ENCODE measurements at regions not wholly inside any gene's neighbourhood (a gene's known extent, or its start where the extent isn't known, plus 50 kb on each side); places are given as distances from the start of the nearest gene placed in this dataset.

GRCh38 chr6:105992315-105992961 is 93.7 kb upstream of the PRDM1 start (continued):
- TF ChIP-seq MXD1 (CRISPR knock-in tag; IDR thresholded peaks at IDR 0.05) (no peak), ZXDC (CRISPR knock-in tag; IDR thresholded peaks at IDR 0.05) (no peak), SOX5 (CRISPR knock-in tag; IDR thresholded peaks at IDR 0.05; ENCODE audit: borderline replicate concordance) (no peak; the same call in 1 of the 2 replicates), DR1 (CRISPR knock-in tag; IDR thresholded peaks at IDR 0.05) (no peak), JDP2 (CRISPR knock-in tag; IDR thresholded peaks at IDR 0.05; ENCODE audit: borderline replicate concordance) (no peak), ZNF3 (CRISPR knock-in tag; IDR thresholded peaks at IDR 0.05) (no peak), ZNF790 (CRISPR knock-in tag; IDR thresholded peaks at IDR 0.05; ENCODE audit: borderline replicate concordance) (no peak), ZNF597 (CRISPR knock-in tag; IDR thresholded peaks at IDR 0.05) (no peak), ZNF746 (CRISPR knock-in tag; IDR thresholded peaks at IDR 0.05) (0 out of 2 replicates have a peak, but pooled peaks have one; percentile 37), ELK4 (CRISPR knock-in tag; IDR thresholded peaks at IDR 0.05; ENCODE audit: borderline replicate concordance) (no peak), ZNF468 (CRISPR knock-in tag; IDR thresholded peaks at IDR 0.05) (no peak), PHF8 (CRISPR knock-in tag; IDR thresholded peaks at IDR 0.05) (peak; percentile 68), ZNF121 (CRISPR knock-in tag; IDR thresholded peaks at IDR 0.05) (no peak)
- TF ChIP-seq, protein P1, sequence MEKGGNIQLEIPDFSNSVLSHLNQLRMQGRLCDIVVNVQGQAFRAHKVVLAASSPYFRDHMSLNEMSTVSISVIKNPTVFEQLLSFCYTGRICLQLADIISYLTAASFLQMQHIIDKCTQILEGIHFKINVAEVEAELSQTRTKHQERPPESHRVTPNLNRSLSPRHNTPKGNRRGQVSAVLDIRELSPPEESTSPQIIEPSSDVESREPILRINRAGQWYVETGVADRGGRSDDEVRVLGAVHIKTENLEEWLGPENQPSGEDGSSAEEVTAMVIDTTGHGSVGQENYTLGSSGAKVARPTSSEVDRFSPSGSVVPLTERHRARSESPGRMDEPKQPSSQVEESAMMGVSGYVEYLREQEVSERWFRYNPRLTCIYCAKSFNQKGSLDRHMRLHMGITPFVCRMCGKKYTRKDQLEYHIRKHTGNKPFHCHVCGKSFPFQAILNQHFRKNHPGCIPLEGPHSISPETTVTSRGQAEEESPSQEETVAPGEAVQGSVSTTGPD (CRISPR knock-in tag; IDR thresholded peaks at IDR 0.05) = no peak
- TF ChIP-seq, protein P2, sequence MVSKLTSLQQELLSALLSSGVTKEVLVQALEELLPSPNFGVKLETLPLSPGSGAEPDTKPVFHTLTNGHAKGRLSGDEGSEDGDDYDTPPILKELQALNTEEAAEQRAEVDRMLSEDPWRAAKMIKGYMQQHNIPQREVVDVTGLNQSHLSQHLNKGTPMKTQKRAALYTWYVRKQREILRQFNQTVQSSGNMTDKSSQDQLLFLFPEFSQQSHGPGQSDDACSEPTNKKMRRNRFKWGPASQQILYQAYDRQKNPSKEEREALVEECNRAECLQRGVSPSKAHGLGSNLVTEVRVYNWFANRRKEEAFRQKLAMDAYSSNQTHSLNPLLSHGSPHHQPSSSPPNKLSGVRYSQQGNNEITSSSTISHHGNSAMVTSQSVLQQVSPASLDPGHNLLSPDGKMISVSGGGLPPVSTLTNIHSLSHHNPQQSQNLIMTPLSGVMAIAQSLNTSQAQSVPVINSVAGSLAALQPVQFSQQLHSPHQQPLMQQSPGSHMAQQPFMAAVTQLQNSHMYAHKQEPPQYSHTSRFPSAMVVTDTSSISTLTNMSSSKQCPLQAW (CRISPR knock-in tag; IDR thresholded peaks at IDR 0.05) = no peak
- TF ChIP-seq, protein P3, sequence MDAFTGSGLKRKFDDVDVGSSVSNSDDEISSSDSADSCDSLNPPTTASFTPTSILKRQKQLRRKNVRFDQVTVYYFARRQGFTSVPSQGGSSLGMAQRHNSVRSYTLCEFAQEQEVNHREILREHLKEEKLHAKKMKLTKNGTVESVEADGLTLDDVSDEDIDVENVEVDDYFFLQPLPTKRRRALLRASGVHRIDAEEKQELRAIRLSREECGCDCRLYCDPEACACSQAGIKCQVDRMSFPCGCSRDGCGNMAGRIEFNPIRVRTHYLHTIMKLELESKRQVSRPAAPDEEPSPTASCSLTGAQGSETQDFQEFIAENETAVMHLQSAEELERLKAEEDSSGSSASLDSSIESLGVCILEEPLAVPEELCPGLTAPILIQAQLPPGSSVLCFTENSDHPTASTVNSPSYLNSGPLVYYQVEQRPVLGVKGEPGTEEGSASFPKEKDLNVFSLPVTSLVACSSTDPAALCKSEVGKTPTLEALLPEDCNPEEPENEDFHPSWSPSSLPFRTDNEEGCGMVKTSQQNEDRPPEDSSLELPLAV (CRISPR knock-in tag; conservative IDR thresholded peaks at IDR 0.05; ENCODE audit: low read depth) = no peak
